GM13976 (cell line): ENCODE measurements at regions not wholly inside any gene's neighbourhood (a gene's known extent, or its start where the extent isn't known, plus 50 kb on each side); places are given as distances from the start of the nearest gene placed in this dataset.
"Not testable (repeated sequence)": the region's sequence is repeated elsewhere in the genome, so short reads cannot be mapped to it uniquely, and the experiment has no call there.

Experiments used
- DNase-seq: peaks from one replicate; pipeline ENCODE4 v3.0.0; 2012; ENCODE audit warnings: low spot score
- in situ Hi-C: fragments of 300-500 bp; cut with MboI; formaldehyde crosslinking; loops from one replicate; pipeline ENCODE4 v1.12.0; 2022; ENCODE audit warnings: low sequenced_read_pairs, mixed read lengths, inconsistent platforms; ENCODE audit not compliant: unreplicated experiment
- TF ChIP-seq, protein P1 (sequence below): IDR thresholded peaks from 2 replicates; pipeline ENCODE4 v1.5.1; 2012; ENCODE audit warnings: borderline replicate concordance, mild to moderate bottlenecking; ENCODE audit not compliant: insufficient read depth; ENCODE audit errors: extremely low read depth, missing control alignments, control extremely low read depth

DNA sequence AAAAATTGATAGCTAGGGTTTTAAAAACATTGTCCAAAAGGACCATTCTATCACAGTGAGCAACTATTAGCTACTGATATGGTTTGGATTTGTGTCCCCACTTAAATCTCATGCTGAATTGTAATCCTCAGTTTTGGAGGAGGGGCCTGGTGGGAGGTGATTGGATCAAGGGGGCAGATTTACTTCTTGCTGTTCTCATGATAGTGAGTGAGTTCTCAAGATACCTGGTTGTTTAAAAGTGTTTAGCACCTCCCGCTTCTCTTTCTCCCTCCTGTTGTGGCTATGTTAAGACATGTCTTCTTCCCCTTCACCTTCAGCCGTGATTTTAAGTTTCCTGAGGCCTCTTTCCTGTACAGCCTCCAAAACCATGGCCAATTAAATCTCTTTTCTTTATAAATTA is 500.4 kb upstream of the POT1 start:
- in situ Hi-C loops, result no loop called here
- TF ChIP-seq, protein P1, sequence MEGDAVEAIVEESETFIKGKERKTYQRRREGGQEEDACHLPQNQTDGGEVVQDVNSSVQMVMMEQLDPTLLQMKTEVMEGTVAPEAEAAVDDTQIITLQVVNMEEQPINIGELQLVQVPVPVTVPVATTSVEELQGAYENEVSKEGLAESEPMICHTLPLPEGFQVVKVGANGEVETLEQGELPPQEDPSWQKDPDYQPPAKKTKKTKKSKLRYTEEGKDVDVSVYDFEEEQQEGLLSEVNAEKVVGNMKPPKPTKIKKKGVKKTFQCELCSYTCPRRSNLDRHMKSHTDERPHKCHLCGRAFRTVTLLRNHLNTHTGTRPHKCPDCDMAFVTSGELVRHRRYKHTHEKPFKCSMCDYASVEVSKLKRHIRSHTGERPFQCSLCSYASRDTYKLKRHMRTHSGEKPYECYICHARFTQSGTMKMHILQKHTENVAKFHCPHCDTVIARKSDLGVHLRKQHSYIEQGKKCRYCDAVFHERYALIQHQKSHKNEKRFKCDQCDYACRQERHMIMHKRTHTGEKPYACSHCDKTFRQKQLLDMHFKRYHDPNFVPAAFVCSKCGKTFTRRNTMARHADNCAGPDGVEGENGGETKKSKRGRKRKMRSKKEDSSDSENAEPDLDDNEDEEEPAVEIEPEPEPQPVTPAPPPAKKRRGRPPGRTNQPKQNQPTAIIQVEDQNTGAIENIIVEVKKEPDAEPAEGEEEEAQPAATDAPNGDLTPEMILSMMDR, result no peak

DNA sequence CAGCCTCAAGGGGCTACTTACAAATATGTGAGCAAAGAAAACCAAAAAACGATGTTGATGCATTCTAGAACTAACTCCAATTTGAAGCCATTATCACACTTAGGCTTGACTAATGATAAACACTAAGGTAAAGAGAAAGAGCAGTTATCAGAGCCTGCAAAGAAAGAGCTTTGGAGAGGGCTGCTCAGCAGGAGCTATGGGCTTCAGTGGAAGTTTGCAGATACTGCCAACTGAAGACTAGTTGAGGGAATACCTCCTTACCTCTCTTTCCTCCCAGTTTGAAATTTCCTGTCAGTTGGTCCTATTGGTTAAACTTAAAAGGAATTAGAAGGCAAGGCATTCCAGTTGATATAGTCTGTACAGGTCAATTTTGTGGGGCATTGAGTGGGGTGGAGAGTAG is 498.1 kb upstream of the POT1 start:
- no peak for DNase-seq
- TF ChIP-seq, protein P1, result no peak
- in situ Hi-C loops, result no loop called here

More for the DNA sequence above, 500.4 kb upstream of the POT1 start:
- DNase-seq, result no peak

DNA sequence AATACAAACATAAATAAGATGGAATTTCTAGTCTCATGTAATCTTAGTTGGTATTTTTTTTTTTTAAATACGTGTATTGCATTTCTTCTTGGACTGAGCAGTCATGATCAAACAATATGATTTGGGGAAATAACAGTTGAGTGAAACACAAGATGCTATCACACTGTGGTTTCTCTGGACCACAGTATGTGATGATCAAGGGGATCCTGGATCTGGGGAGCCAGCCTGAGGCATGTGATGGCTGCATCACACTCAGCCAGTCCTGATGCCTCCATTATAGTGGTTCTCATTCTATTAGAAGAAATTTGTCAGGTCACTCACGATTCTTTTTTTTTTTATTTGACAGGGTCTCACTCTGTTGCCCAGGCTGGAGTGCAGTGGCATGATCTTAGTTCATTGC is 495.9 kb upstream of the POT1 start:
- TF ChIP-seq, protein P1, result no peak
- no peak for DNase-seq
- in situ Hi-C loops, result no loop called here

DNA sequence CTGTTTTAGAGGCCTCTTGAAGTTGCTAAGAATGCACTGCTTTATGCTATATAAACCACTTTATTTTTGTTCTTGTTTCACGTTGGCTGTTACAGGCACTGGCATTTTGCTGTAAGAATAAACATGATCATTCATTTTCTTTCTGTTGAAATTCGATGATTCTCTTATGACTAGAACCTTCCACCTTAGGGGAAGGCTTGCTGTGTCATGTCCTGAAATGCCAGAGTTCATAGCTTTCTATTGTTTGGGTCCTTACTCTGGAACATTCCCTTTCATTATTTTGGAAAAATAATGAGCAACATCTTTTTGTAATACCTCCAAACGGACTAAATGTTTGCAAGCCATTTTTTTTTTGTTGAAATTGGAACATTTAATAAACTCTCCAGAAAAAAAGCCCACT is 495.1 kb upstream of the POT1 start:
- TF ChIP-seq, protein P1, result no peak
- in situ Hi-C loops, result no loop called here
- DNase-seq, result no peak

DNA sequence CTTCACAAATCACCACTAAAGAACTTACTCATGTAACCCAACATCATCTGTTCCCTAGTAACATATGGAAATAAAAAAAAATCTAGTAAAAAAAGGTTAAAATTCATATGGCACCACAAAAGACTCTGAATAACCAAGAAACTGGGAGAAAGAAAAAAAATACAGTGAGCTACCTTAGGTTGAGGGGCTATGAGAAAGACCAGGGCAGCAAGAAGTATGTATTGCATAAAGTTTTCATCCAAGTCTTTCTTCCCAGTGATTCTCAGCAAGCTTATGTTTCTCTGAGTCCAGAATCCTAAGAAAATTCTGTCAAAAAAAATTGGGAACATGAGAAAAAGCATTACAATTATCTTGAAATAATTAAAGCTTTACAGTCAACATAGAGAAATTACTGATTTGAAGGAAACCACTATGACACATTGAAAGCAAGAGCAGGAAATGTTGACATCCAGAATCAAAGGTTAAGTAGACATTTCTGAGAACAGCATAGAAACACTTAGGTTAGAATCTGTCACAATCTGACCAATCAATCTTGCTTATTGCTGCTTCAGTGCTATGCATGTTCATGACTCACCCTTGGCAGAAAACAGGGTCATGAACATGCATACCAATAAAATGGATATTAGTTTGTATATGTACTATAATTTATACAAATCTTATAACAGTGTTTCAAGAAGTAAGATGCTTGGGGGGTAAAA is 494.0 kb upstream of the POT1 start:
- no peak for DNase-seq
- in situ Hi-C loops, result no loop called here
- TF ChIP-seq, protein P1, result no peak

DNA sequence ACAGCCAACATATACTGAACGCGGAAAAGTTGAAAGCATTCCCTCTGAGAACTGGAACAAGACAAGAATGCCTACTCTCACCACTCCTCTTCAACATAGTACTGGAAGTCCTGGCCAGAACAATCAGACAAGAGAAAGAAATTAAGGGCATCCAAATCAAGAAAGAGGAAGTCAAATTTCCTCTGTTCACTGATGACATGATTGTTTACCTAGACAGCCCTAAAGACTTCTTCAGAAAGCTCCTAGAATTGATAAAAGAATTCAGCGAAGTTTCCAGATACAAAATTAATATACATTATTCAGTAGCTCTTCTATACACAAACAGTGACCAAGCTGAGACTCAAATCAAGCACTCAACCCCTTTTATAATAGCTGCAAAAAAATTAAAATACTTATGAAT is 491.8 kb upstream of the POT1 start:
- DNase-seq, in situ Hi-C loops: not testable (repeated sequence)

DNA sequence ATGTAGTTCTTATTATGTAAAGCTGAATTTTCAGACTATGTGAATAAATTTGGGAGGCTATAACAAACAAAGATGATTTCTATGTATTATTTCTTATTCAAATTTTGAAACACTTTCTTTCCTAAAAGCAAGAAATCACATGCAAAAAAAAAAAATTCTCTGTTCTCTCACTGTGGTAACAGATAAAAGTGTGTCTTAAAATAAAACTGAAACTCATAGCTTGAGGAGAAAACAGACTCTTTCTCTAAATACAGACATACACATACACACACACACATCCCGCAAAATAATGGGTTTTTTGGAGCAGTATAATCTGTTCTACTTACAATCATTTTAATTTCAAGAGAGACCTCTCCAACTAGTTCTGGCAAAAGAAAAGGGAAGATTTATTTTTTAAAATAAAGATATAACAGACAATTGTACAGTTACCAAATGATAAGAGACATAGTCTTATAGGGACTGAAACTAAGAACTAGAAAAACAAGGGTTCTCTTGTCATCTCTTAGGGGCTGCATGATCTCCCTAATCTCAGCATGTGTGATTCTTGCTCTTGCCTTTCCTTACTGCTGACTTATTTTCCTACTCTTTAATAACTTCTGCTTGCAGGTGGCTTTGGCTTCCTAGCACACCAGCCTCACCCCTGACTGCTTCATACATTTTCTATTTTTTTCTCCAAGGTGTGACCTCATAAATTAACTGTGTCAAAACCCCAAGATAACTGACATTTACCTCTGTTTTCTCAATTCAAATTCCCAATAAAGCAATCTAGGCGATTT is 483.5 kb upstream of the POT1 start:
- in situ Hi-C loops, result no loop called here
- no peak for DNase-seq
- TF ChIP-seq, protein P1, result no peak
